GM12878 (cell line): ENCODE measurements at regions not wholly inside any gene's neighbourhood (a gene's known extent, or its start where the extent isn't known, plus 50 kb on each side); places are given as distances from the start of the nearest gene placed in this dataset.

ENCODE experiments used
- ATAC-seq: fragments of 200-7000 bp; cut with Tn5 transposase; 3 replicates; pipeline ENCODE4 v1.9.1; 2020; ENCODE audit warnings: mild to moderate bottlenecking, moderate library complexity
- BruUV-seq: library from RNA; stranded (reverse); fragments of 400-500 nt; replicated peaks from 2 replicates; lab custom pipeline; 2021; lab: Mats Ljungman, UMichigan
- CTCF ChIA-PET: fragments of 300-600 bp; sonication (Branson Sonifier 250); formaldehyde crosslinking; extraction: SDS; loops from one replicate; lab custom pipeline; 2021; ENCODE audit warnings: inconsistent platforms; lab: Yijun Ruan, JAX
- POLR2A ChIA-PET: fragments of 350-600 bp; formaldehyde crosslinking; extraction: SDS; loops from one replicate; lab custom pipeline; 2021; ENCODE audit warnings: inconsistent platforms; lab: Charles Lee
- RAD21 ChIA-PET: fragments of 300-600 bp; sonication (Branson Sonifier 250); formaldehyde crosslinking; loops from one replicate; lab custom pipeline; 2023; ENCODE audit warnings: antibody characterized with exemption; ENCODE audit not compliant: unreplicated experiment; lab: Charles Lee
- SMC1A ChIA-PET: fragments of 300-600 bp; sonication (Branson Sonifier 250); formaldehyde crosslinking; loops from one replicate; lab custom pipeline; 2023; ENCODE audit not compliant: unreplicated experiment, uncharacterized antibody; lab: Charles Lee
- DNase-seq: peaks from one replicate; pipeline ENCODE4 v3.0.0-alpha.2; 2011; ENCODE audit warnings: low read depth, low spot score
- FAIRE-seq: peaks from 3 replicates; lab custom pipeline; 2011; peaks lifted over from hg19 to GRCh38; lab: Jason Lieb, UNC
- H2AFZ ChIP-seq: 2 replicates; pipeline ENCODE4 v1.6.0; 2011; ENCODE audit warnings: low read depth, low read length, control low read depth; ENCODE audit not compliant: control insufficient read depth
- H3K27ac ChIP-seq: 2 replicates; pipeline ENCODE4 v1.5.1; 2011; ENCODE audit warnings: control low read depth; ENCODE audit not compliant: control insufficient read depth, insufficient read depth
- H3K27me3 ChIP-seq, 2 experiments: replicated peaks in 1 of 2; 2 replicates each; pipeline versions ENCODE4 v1.6.0 to v1.6.1; 2011; ENCODE audit warnings: low read length in 1 of 2; ENCODE audit not compliant: control insufficient read depth in 2 of 2, insufficient read depth in 2 of 2
- H3K36me3 ChIP-seq, 2 experiments: 2 replicates each; pipeline ENCODE4 v1.5.1; 2011; ENCODE audit warnings: low read length in 1 of 2; ENCODE audit not compliant: control insufficient read depth in 2 of 2, insufficient read depth in 2 of 2
- H3K4me1 ChIP-seq: 2 replicates; pipeline ENCODE4 v1.6.1; 2011; ENCODE audit warnings: mild to moderate bottlenecking, low read length, moderate library complexity, mixed read lengths; ENCODE audit not compliant: control insufficient read depth, insufficient read depth
- H3K4me2 ChIP-seq: 2 replicates; pipeline ENCODE4 v1.6.0; 2011; ENCODE audit warnings: control low read depth; ENCODE audit not compliant: control insufficient read depth, insufficient read depth
- H3K4me3 ChIP-seq: fragments of 200-600 bp; sonication (generic); 2 replicates; pipeline ENCODE4 v1.5.1; 2016
- H3K79me2 ChIP-seq: 2 replicates; pipeline ENCODE4 v1.6.0; 2011; ENCODE audit warnings: low read length; ENCODE audit not compliant: control insufficient read depth, insufficient read depth
- H3K9ac ChIP-seq: 2 replicates; pipeline ENCODE4 v1.8.0; 2011; ENCODE audit warnings: low read length, control low read depth, mixed read lengths; ENCODE audit not compliant: control insufficient read depth, insufficient read depth
- H3K9me3 ChIP-seq: replicated peaks from 3 replicates; pipeline ENCODE4 v1.5.1; 2011; ENCODE audit warnings: mild to moderate bottlenecking, low read length; ENCODE audit not compliant: control insufficient read depth, insufficient read depth
- H4K20me1 ChIP-seq: 2 replicates; pipeline ENCODE4 v1.6.0; 2011; ENCODE audit not compliant: control insufficient read depth, insufficient read depth
- BCLAF1 ChIP-seq: fragments of 450-650 bp; IDR thresholded peaks from 2 replicates; pipeline ENCODE4 v1.6.1; 2017; ENCODE audit warnings: antibody characterized with exemption, mild to moderate bottlenecking, moderate library complexity
- CHD1 ChIP-seq: IDR thresholded peaks from 2 replicates; pipeline ENCODE4 v1.6.1; 2012; ENCODE audit warnings: low read depth, low read length, improper control_type of control experiment
- CREB1 ChIP-seq: IDR thresholded peaks from 2 replicates; pipeline ENCODE4 v1.6.1; 2012; ENCODE audit warnings: low read depth, mild to moderate bottlenecking, inconsistent platforms
- EZH2 ChIP-seq: IDR thresholded peaks from 2 replicates; pipeline ENCODE4 v1.6.1; 2012; ENCODE audit warnings: low read depth, mild to moderate bottlenecking, control low read depth, inconsistent platforms, low read length, borderline replicate concordance; ENCODE audit not compliant: control insufficient read depth
- HCFC1 ChIP-seq: fragments of 150-350 bp; IDR thresholded peaks from 2 replicates; pipeline ENCODE4 v1.6.1; 2014; ENCODE audit warnings: low read length
- IKZF1 ChIP-seq: fragments of 450-650 bp; conservative IDR thresholded peaks from 2 replicates; pipeline ENCODE4 v1.6.1; 2017; ENCODE audit warnings: antibody characterized with exemption, mild to moderate bottlenecking
- IRF4 ChIP-seq: IDR thresholded peaks from 2 replicates; pipeline ENCODE4 v1.6.1; 2011; ENCODE audit warnings: low read depth, low read length
- NR2C1 ChIP-seq: fragments of 450-650 bp; IDR thresholded peaks from 2 replicates; pipeline ENCODE4 v1.6.1; 2017; ENCODE audit warnings: antibody characterized with exemption, mild to moderate bottlenecking, moderate library complexity
- NR2F1 ChIP-seq: fragments of 450-650 bp; conservative IDR thresholded peaks from 2 replicates; pipeline ENCODE4 v1.6.1; 2017; ENCODE audit warnings: mild to moderate bottlenecking
- RCOR1 ChIP-seq: conservative IDR thresholded peaks from 2 replicates; pipeline ENCODE4 v1.6.1; 2012; ENCODE audit warnings: low read depth, low read length, improper control_type of control experiment
- SIN3A ChIP-seq: IDR thresholded peaks from 2 replicates; pipeline ENCODE4 v1.6.1; 2012; ENCODE audit warnings: low read depth, low read length, improper control_type of control experiment
- TARDBP ChIP-seq: IDR thresholded peaks from 2 replicates; pipeline ENCODE4 v1.6.1; 2016; ENCODE audit warnings: borderline replicate concordance
- ZBTB11 ChIP-seq: fragments of 450-650 bp; formaldehyde crosslinking; IDR thresholded peaks from 2 replicates; pipeline ENCODE4 v1.5.0; 2022; ENCODE audit warnings: mild to moderate bottlenecking, missing genetic modification characterization
- ZNF24 ChIP-seq: fragments of 450-650 bp; IDR thresholded peaks from 2 replicates; pipeline ENCODE4 v1.6.1; 2017; ENCODE audit warnings: antibody characterized with exemption, mild to moderate bottlenecking
- WGBS: methylation state at CpG from one replicate; pipeline ENCODE4 v1.1.6; 2016; ENCODE audit warnings: low lambda C conversion rate; ENCODE audit not compliant: insufficient replicate concordance, insufficient coverage; ENCODE audit errors: missing lambda C conversion rate; 5-methylcytosine and 5-hydroxymethylcytosine counted together
- in situ Hi-C: fragments of 300-500 bp; cut with MboI; formaldehyde crosslinking; loops from 9 replicates; pipeline ENCODE4 v1.14.3; 2018; ENCODE audit warnings: mixed read lengths
- intact Hi-C: fragments of 100-400 bp; cut with micrococcal nuclease; formaldehyde crosslinking; loops from one replicate; pipeline ENCODE4 v1.14.2; 2022; ENCODE audit not compliant: unreplicated experiment

- TF ChIP-seq CHD1 = no peak
- no peak for TF ChIP-seq ZNF24
- TF ChIP-seq EZH2 = no peak
- no peak for TF ChIP-seq RCOR1
- TF ChIP-seq ZBTB11 (CRISPR knock-in tag) = no peak
These were observed 191.5 kb downstream of the SLIT2 start (continued) for GRCh38 chr4:20443015-20443805.

- no peak for FAIRE-seq
- no TSS peak for BruUV-seq
- Histone ChIP-seq H3K27ac (no peak overlapping the region), H3K36me3 (no peaks in the 10 kb centered on the region), H3K9me3 (no peaks in the 10 kb centered on the region)
- 53% methylated on average over 3 of the region's 3 CpGs for WGBS
- no peak for DNase-seq
- TF ChIP-seq SIN3A = no peak
- TF ChIP-seq IRF4 = no peak
- no peak for TF ChIP-seq HCFC1
- no peak for TF ChIP-seq CREB1
- no peak for TF ChIP-seq IKZF1
- TF ChIP-seq TARDBP = no peak
- no peak for TF ChIP-seq CHD1
- TF ChIP-seq NR2C1 = no peak
- TF ChIP-seq NR2F1 = no peak
- no peak for TF ChIP-seq BCLAF1
- TF ChIP-seq, all 136 proteins: peak for 0
- CTCF ChIA-PET = no interaction called here
- POLR2A ChIA-PET = no interaction called here
- RAD21 ChIA-PET = no interaction called here
- H3K4me1 ChIP-seq = no peaks in the 10 kb centered on the region
- H3K4me2 ChIP-seq = no peak overlapping the region
- H4K20me1 ChIP-seq = no peaks in the 10 kb centered on the region
- H2AFZ ChIP-seq = no peak overlapping the region
- in situ Hi-C loops (no loop called here), intact Hi-C loops (no loop called here)
- no peak for ATAC-seq
- H3K4me3 ChIP-seq = no peak overlapping the region
- H3K79me2 ChIP-seq = no peaks in the 10 kb centered on the region
- no peaks in the 10 kb centered on the region for H3K27me3 ChIP-seq
- SMC1A ChIA-PET = no interaction called here
- no peak overlapping the region for H3K9ac ChIP-seq
These were observed 193.1 kb downstream of the SLIT2 start for GRCh38 chr4:20444599-20445337.
